SK-N-SH (cell line): ENCODE measurements at regions not wholly inside any gene's neighbourhood (a gene's known extent, or its start where the extent isn't known, plus 50 kb on each side); places are given as distances from the start of the nearest gene placed in this dataset.
"Not testable (repeated sequence)": the region's sequence is repeated elsewhere in the genome, so short reads cannot be mapped to it uniquely, and the experiment has no call there.

ENCODE experiments used
- CTCF ChIA-PET: fragments of 300-600, 350-600 bp; formaldehyde crosslinking; extraction: SDS; loops from one replicate; lab custom pipeline; 2021; lab: Yijun Ruan, JAX
- POLR2A ChIA-PET: fragments of 350-600 bp; sonication (Branson Sonifier 250); formaldehyde crosslinking; extraction: SDS; loops from one replicate; lab custom pipeline; 2020; ENCODE audit warnings: antibody characterized with exemption, inconsistent platforms; lab: Yijun Ruan, JAX
- DNase-seq: peaks from one replicate; pipeline ENCODE4 v3.0.0; 2012
- H2AFZ ChIP-seq: fragments of 200-600 bp; sonication (generic); 2 replicates; pipeline ENCODE4 v1.8.1; 2016; ENCODE audit warnings: antibody characterized with exemption, mild to moderate bottlenecking, low read depth
- H3F3A ChIP-seq: fragments of 200-600 bp; sonication (generic); replicated peaks from 2 replicates; pipeline ENCODE3; 2016; ENCODE audit warnings: antibody characterized with exemption, mild to moderate bottlenecking; ENCODE audit not compliant: insufficient read depth
- H3K27ac ChIP-seq, 2 experiments: fragments of 200-500 bp in 1 of 2; fragments of 200-600 bp in 1 of 2; sonication (Bioruptor generic) in 1 of 2; sonication (generic), shearing (Covaris generic) in 1 of 2; 2 replicates each; pipeline versions ENCODE4 v1.5.1 to v1.6.1; 2014 to 2016; ENCODE audit warnings: low read depth in 2 of 2, inconsistent platforms in 1 of 2, low read length in 1 of 2, mild to moderate bottlenecking in 1 of 2, mixed read lengths in 1 of 2
- H3K27me3 ChIP-seq: fragments of 200-600 bp; sonication (generic), shearing (Covaris generic); 2 replicates; pipeline ENCODE4 v1.6.1; 2016; ENCODE audit warnings: mixed run types; ENCODE audit not compliant: insufficient read depth
- H3K36me3 ChIP-seq, 2 experiments: fragments of 200-500 bp in 1 of 2; fragments of 200-600 bp in 1 of 2; sonication (Bioruptor generic) in 1 of 2; sonication (generic) in 1 of 2; replicated peaks in 1 of 2; 2 replicates each; pipeline versions ENCODE3 to v1.5.1; 2014 to 2016; ENCODE audit warnings: low read length in 1 of 2, mild to moderate bottlenecking in 1 of 2; ENCODE audit not compliant: insufficient read depth in 2 of 2, control insufficient read depth in 1 of 2
- H3K4me1 ChIP-seq, 2 experiments: fragments of 200-500 bp in 1 of 2; fragments of 200-600 bp in 1 of 2; sonication (Bioruptor generic) in 1 of 2; sonication (generic), shearing (Covaris generic) in 1 of 2; 2 replicates each; pipeline versions ENCODE4 v1.5.1 to v1.6.1; 2014 to 2016; ENCODE audit warnings: low read depth in 1 of 2, low read length in 1 of 2, mixed run types in 1 of 2; ENCODE audit not compliant: insufficient read depth in 2 of 2, control insufficient read depth in 1 of 2
- H3K4me2 ChIP-seq: fragments of 200-600 bp; sonication (generic), shearing (Covaris generic); 2 replicates; pipeline ENCODE4 v1.6.1; 2017; ENCODE audit warnings: mixed run types
- H3K4me3 ChIP-seq, 2 experiments: fragments of 200-500 bp in 1 of 2; fragments of 200-600 bp in 1 of 2; sonication (Bioruptor generic) in 1 of 2; sonication (generic), shearing (Covaris generic) in 1 of 2; 2 replicates each; pipeline versions ENCODE4 v1.5.1 to v1.8.1; 2014 to 2016; ENCODE audit warnings: low read depth in 2 of 2, inconsistent platforms in 1 of 2, low read length in 1 of 2, mild to moderate bottlenecking in 1 of 2, mixed read lengths in 1 of 2, moderate library complexity in 1 of 2
- H3K79me2 ChIP-seq: fragments of 200-600 bp; sonication (generic); 2 replicates; pipeline ENCODE4 v1.8.1; 2017; ENCODE audit warnings: mild to moderate bottlenecking; ENCODE audit not compliant: insufficient read depth
- H3K9ac ChIP-seq: fragments of 200-600 bp; sonication (generic); 2 replicates; pipeline ENCODE4 v1.6.1; 2017; ENCODE audit warnings: mixed run types
- H3K9me2 ChIP-seq: fragments of 200-600 bp; sonication (generic); 2 replicates; pipeline ENCODE4 v1.6.1; 2017; ENCODE audit warnings: mixed run types
- H3K9me3 ChIP-seq: fragments of 200-600 bp; sonication (generic); 2 replicates; pipeline ENCODE4 v1.6.1; 2017; ENCODE audit warnings: mixed run types, mild to moderate bottlenecking, moderate library complexity
- H4K20me1 ChIP-seq: fragments of 200-600 bp; sonication (generic); 2 replicates; pipeline ENCODE4 v1.6.1; 2017; ENCODE audit warnings: mild to moderate bottlenecking, mixed run types; ENCODE audit not compliant: insufficient read depth
- CHD2 ChIP-seq: fragments of 150-350 bp; IDR thresholded peaks from 2 replicates; pipeline ENCODE4 v1.6.1; 2018; ENCODE audit warnings: low read length; ENCODE audit not compliant: partially characterized antibody
- CTCF ChIP-seq: fragments of 200-600 bp; sonication (generic); IDR thresholded peaks from 2 replicates; pipeline ENCODE4 v1.6.1; 2017; ENCODE audit warnings: antibody characterized with exemption, mild to moderate bottlenecking, moderate library complexity
- EP300 ChIP-seq, 2 experiments: IDR thresholded peaks; 2 replicates each; pipeline versions ENCODE4 v1.4.0 to v1.6.1; 2012; ENCODE audit warnings: borderline replicate concordance in 1 of 2, low read depth in 1 of 2, low read length in 1 of 2
- FOXJ3 ChIP-seq: sonication (generic); formaldehyde crosslinking; IDR thresholded peaks from 2 replicates; pipeline ENCODE4 v1.5.1; 2020; ENCODE audit warnings: mild to moderate bottlenecking, missing genetic modification reagents
- GATA2 ChIP-seq: sonication (generic); formaldehyde crosslinking; IDR thresholded peaks from 2 replicates; pipeline ENCODE4 v1.5.0; 2020; ENCODE audit warnings: mild to moderate bottlenecking, missing genetic modification reagents
- JUND ChIP-seq: IDR thresholded peaks from 2 replicates; pipeline ENCODE4 v1.4.0; 2012
- MAX ChIP-seq: IDR thresholded peaks from 2 replicates; pipeline ENCODE4 v1.4.0; 2012; ENCODE audit warnings: low read depth
- RCOR1 ChIP-seq: fragments of 150-350 bp; IDR thresholded peaks from 2 replicates; pipeline ENCODE4 v1.6.1; 2017; ENCODE audit warnings: antibody characterized with exemption, low read length
- RFX5 ChIP-seq: IDR thresholded peaks from 2 replicates; pipeline ENCODE4 v1.6.1; 2012; ENCODE audit warnings: mild to moderate bottlenecking, improper control_type of control experiment, low read length
- RXRA ChIP-seq: IDR thresholded peaks from 2 replicates; pipeline ENCODE4 v1.4.0; 2012; ENCODE audit warnings: low read depth, mild to moderate bottlenecking, borderline replicate concordance
- USF2 ChIP-seq: fragments of 150-350 bp; IDR thresholded peaks from 2 replicates; pipeline ENCODE4 v1.6.1; 2017; ENCODE audit warnings: antibody characterized with exemption, low read length, low read depth, borderline replicate concordance
- ZBTB33 ChIP-seq: IDR thresholded peaks from 2 replicates; pipeline ENCODE4 v1.4.0; 2012; ENCODE audit warnings: low read depth, borderline replicate concordance
- WGBS: methylation state at CpG from one replicate; pipeline ENCODE4 v1.1.6; 2017; ENCODE audit warnings: low lambda C conversion rate; 5-methylcytosine and 5-hydroxymethylcytosine counted together

GRCh38 chr1:91207691-91208090 lies 185.9 kb upstream of the ZNF644 start:
- H3K9ac ChIP-seq, H4K20me1 ChIP-seq, POLR2A ChIA-PET, H3K4me1 ChIP-seq, H3K4me2 ChIP-seq, H3K9me3 ChIP-seq, H3K27me3 ChIP-seq, H3F3A ChIP-seq, H3K79me2 ChIP-seq, H3K4me3 ChIP-seq, H3K9me2 ChIP-seq, DNase-seq, H3K36me3 ChIP-seq, H3K27ac ChIP-seq, H2AFZ ChIP-seq: not testable (repeated sequence)
- CTCF ChIA-PET, result interaction anchor here (1.0 to 1.3 kb wide), 2 partner anchors 42 to 75 kb away, joined by 3 read pairs; no protein-coding TSS in a partner anchor
- 7% methylated on average over 7 of the region's 7 CpGs for WGBS

- H3K9me3 ChIP-seq, POLR2A ChIA-PET, H3K4me3 ChIP-seq, H3K27ac ChIP-seq, H3F3A ChIP-seq, H3K9me2 ChIP-seq, H3K9ac ChIP-seq, DNase-seq, H4K20me1 ChIP-seq, H2AFZ ChIP-seq, H3K27me3 ChIP-seq, H3K4me1 ChIP-seq, H3K36me3 ChIP-seq, H3K79me2 ChIP-seq, H3K4me2 ChIP-seq: not testable (repeated sequence)
- CTCF ChIA-PET, result interaction anchor here (1.8 kb wide), 1 partner anchor 38 kb away, joined by 9 read pairs; no protein-coding TSS in a partner anchor
- WGBS, result 72% methylated on average over 9 of the region's 9 CpGs
Measured at GRCh38 chr1:91204150-91204549, 182.3 kb upstream of the ZNF644 start.

GRCh38 chr1:91201694-91202093 lies 179.9 kb upstream of the ZNF644 start:
- Histone ChIP-seq H2AFZ (no peak overlapping the region), H3K4me1 (no peaks in the 10 kb centered on the region)
- ChIA-PET CTCF (interaction anchor here (1.0 to 2.1 kb wide), 2 partner anchors 36 to 77 kb away, joined by 4 to 6 read pairs; no protein-coding TSS in a partner anchor), POLR2A (no interaction called here)
- no peak for TF ChIP-seq MAX
- TF ChIP-seq GATA2 (CRISPR knock-in tag), result no peak
- no peak for TF ChIP-seq ZBTB33
- no peak for TF ChIP-seq EP300 (IDR thresholded peaks at IDR 0.05; ENCODE audit: borderline replicate concordance in 1 of 2, low read depth in 1 of 2, low read length in 1 of 2)
- TF ChIP-seq RFX5, result no peak
- no peak for TF ChIP-seq RXRA
- no peak for TF ChIP-seq FOXJ3 (CRISPR knock-in tag)
- TF ChIP-seq CTCF, result no peak
- TF ChIP-seq RCOR1, result no peak
- TF ChIP-seq CHD2, result no peak
- no peak for TF ChIP-seq JUND
- TF ChIP-seq USF2, result no peak
- TF ChIP-seq, all 33 proteins: peak for 0
- H3K4me2 ChIP-seq, result no peak overlapping the region
- no peaks in the 10 kb centered on the region for H3K9me2 ChIP-seq
- no peak overlapping the region for H3K9ac ChIP-seq
- no peaks in the 10 kb centered on the region for H3K36me3 ChIP-seq
- H3F3A ChIP-seq, result no peaks in the 10 kb centered on the region
- WGBS, result 0% methylated on average over 1 of the region's 1 CpG
- H3K79me2 ChIP-seq, result no peaks in the 10 kb centered on the region
- no peaks in the 10 kb centered on the region for H4K20me1 ChIP-seq
- H3K27me3 ChIP-seq, result peaks cover 4% of the 10 kb centered on the region; the same call in 1 of the 2 replicates
- H3K9me3 ChIP-seq, result no peaks in the 10 kb centered on the region
- DNase-seq, result no peak
- H3K4me3 ChIP-seq, result no peak overlapping the region
- no peak overlapping the region for H3K27ac ChIP-seq
